NT2/D1 (cell line): ENCODE measurements at regions not wholly inside any gene's neighbourhood (a gene's known extent, or its start where the extent isn't known, plus 50 kb on each side); places are given as distances from the start of the nearest gene placed in this dataset.

Experiments
- SUZ12 ChIP-seq: IDR thresholded peaks from 2 replicates; pipeline ENCODE4 v1.6.1; 2011; ENCODE audit not compliant: insufficient read length, insufficient read depth; ENCODE audit errors: extremely low read depth
- YY1 ChIP-seq: IDR thresholded peaks from 2 replicates; pipeline ENCODE4 v1.6.1; 2011; ENCODE audit not compliant: insufficient read length, insufficient read depth
- ZNF274 ChIP-seq: IDR thresholded peaks from 2 replicates; pipeline ENCODE4 v1.6.1; 2011; ENCODE audit warnings: mild to moderate bottlenecking, low read depth, low read length

- TF ChIP-seq YY1 (no peak), ZNF274 (no peak), SUZ12 (no peak)
Measured at GRCh38 chr11:69922015-69922595, 102.9 kb upstream of the FGF3 start.
